ENCODE measurements at regions not wholly inside any gene's neighbourhood (a gene's known extent, or its start where the extent isn't known, plus 50 kb on each side); places are given as distances from the start of the nearest gene placed in this dataset.

DNA sequence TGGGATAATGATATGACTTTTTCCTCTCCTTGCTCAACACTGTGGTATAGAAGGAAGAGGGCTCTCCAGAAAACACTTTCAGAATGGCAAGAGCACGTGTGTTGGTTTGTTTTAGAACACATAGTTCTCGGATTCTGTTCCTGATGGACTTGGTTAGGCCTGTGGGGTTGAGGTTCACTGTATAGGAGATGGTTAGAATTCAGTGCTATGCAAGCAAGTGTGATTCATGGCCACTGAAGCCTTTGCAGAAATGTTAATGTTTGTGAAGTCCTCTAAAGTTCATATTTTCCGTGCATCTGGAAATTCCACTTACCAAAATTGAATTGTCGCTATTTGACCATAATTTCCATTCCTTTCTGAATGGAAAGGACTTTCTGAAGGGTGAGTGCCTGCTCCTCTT lies 233.2 kb upstream of the DDHD1 start:
- no peaks in the 10 kb centered on the region for H3K79me2 ChIP-seq (ENCODE audit: insufficient read depth)
- no peaks in the 10 kb centered on the region for H3K36me3 ChIP-seq (replicated peaks in 1 of 2; ENCODE audit: control insufficient read depth in 1 of 2, insufficient read depth in 2 of 2, low read length in 1 of 2)
- TF ChIP-seq SIN3A (IDR thresholded peaks at IDR 0.05; ENCODE audit: borderline replicate concordance, low read depth, low read length) (no peak), FOXM1 (IDR thresholded peaks at IDR 0.05; ENCODE audit: low read depth) (no peak), JUND (IDR thresholded peaks at IDR 0.05) (no peak), SMC3 (IDR thresholded peaks at IDR 0.05; ENCODE audit: low read depth, low read length) (no peak), RCOR1 (IDR thresholded peaks at IDR 0.05; ENCODE audit: low read length) (no peak), RXRA (IDR thresholded peaks at IDR 0.05; ENCODE audit: borderline replicate concordance, low read depth) (no peak), FOXJ3 (CRISPR knock-in tag; IDR thresholded peaks at IDR 0.05) (no peak), POLR2AphosphoS5 (IDR thresholded peaks at IDR 0.05; ENCODE audit: low read depth, low read length) (no peak), NFIC (IDR thresholded peaks at IDR 0.05; ENCODE audit: borderline replicate concordance) (no peak), GATA2 (CRISPR knock-in tag; IDR thresholded peaks at IDR 0.05) (no peak), TCF12 (IDR thresholded peaks at IDR 0.05) (no peak), NRF1 (IDR thresholded peaks at IDR 0.05; ENCODE audit: low read depth, low read length) (no peak), CHD2 (IDR thresholded peaks at IDR 0.05; ENCODE audit: low read length, partially characterized antibody) (no peak), EZH2phosphoT487 (IDR thresholded peaks at IDR 0.05; ENCODE audit: borderline replicate concordance, low read depth) (no peak), PBX3 (IDR thresholded peaks at IDR 0.05) (no peak), MEF2A (IDR thresholded peaks at IDR 0.05; ENCODE audit: borderline replicate concordance, low read depth) (no peak)
- TF ChIP-seq, protein P1, sequence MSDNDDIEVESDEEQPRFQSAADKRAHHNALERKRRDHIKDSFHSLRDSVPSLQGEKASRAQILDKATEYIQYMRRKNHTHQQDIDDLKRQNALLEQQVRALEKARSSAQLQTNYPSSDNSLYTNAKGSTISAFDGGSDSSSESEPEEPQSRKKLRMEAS (IDR thresholded peaks at IDR 0.05; ENCODE audit: low read depth), result no peak
- DNase-seq, result no peak
- 48% methylated on average over 4 of the region's 4 CpGs for WGBS (ENCODE audit: low lambda C conversion rate)
- H2AFZ ChIP-seq (ENCODE audit: low read depth), result no peak overlapping the region
- no peak overlapping the region for H3K27ac ChIP-seq (ENCODE audit: low read depth in 2 of 2, low read length in 1 of 2)
- peaks cover 4% of the 10 kb centered on the region for H3F3A ChIP-seq (replicated peaks; ENCODE audit: insufficient read depth)
- H3K9me3 ChIP-seq, result no peaks in the 10 kb centered on the region
- H3K4me3 ChIP-seq (ENCODE audit: low read depth in 2 of 2, low read length in 1 of 2), result no peak overlapping the region
- no peaks in the 10 kb centered on the region for H3K4me1 ChIP-seq (ENCODE audit: control insufficient read depth in 1 of 2, insufficient read depth in 2 of 2, low read depth in 1 of 2, low read length in 1 of 2)
- H3K9me2 ChIP-seq, result no peaks in the 10 kb centered on the region
- H4K20me1 ChIP-seq (ENCODE audit: insufficient read depth), result no peaks in the 10 kb centered on the region
- no peaks in the 10 kb centered on the region for H3K27me3 ChIP-seq (ENCODE audit: insufficient read depth)
- H3K9ac ChIP-seq, result no peak overlapping the region
- ChIA-PET CTCF (no interaction called here), POLR2A (no interaction called here)
- no peak overlapping the region for H3K4me2 ChIP-seq

GRCh38 chr14:53384536-53384935 lies 231.4 kb upstream of the DDHD1 start:
- H3K79me2 ChIP-seq (ENCODE audit: insufficient read depth), result no peaks in the 10 kb centered on the region
- H3K4me1 ChIP-seq (ENCODE audit: control insufficient read depth in 1 of 2, insufficient read depth in 2 of 2, low read depth in 1 of 2, low read length in 1 of 2), result no peaks in the 10 kb centered on the region
- ChIA-PET CTCF (no interaction called here), POLR2A (no interaction called here)
- H3K9ac ChIP-seq, result no peak overlapping the region
- H4K20me1 ChIP-seq (ENCODE audit: insufficient read depth), result no peaks in the 10 kb centered on the region
- H3K4me2 ChIP-seq, result no peak overlapping the region
- H3K27ac ChIP-seq (ENCODE audit: low read depth in 2 of 2, low read length in 1 of 2), result no peak overlapping the region
- H3K9me3 ChIP-seq, result no peaks in the 10 kb centered on the region
- H3K9me2 ChIP-seq, result no peaks in the 10 kb centered on the region
- no peaks in the 10 kb centered on the region for H3K36me3 ChIP-seq (replicated peaks in 1 of 2; ENCODE audit: control insufficient read depth in 1 of 2, insufficient read depth in 2 of 2, low read length in 1 of 2)
- no peak overlapping the region for H3K4me3 ChIP-seq (ENCODE audit: low read depth in 2 of 2, low read length in 1 of 2)
- 82% methylated on average over 5 of the region's 5 CpGs for WGBS (ENCODE audit: low lambda C conversion rate)
- H2AFZ ChIP-seq (ENCODE audit: low read depth), result no peak overlapping the region
- no peak for TF ChIP-seq GABPA (IDR thresholded peaks at IDR 0.05; ENCODE audit: low read depth)
- no peak for TF ChIP-seq NFIC (IDR thresholded peaks at IDR 0.05; ENCODE audit: borderline replicate concordance)
- no peak for TF ChIP-seq TAF1 (IDR thresholded peaks at IDR 0.05; ENCODE audit: borderline replicate concordance, low read depth, low read length)
- TF ChIP-seq IRF3 (IDR thresholded peaks at IDR 0.05; ENCODE audit: low read depth, low read length), result no peak
- no peak for TF ChIP-seq RFX5 (IDR thresholded peaks at IDR 0.05; ENCODE audit: low read length)
- TF ChIP-seq, protein P2, sequence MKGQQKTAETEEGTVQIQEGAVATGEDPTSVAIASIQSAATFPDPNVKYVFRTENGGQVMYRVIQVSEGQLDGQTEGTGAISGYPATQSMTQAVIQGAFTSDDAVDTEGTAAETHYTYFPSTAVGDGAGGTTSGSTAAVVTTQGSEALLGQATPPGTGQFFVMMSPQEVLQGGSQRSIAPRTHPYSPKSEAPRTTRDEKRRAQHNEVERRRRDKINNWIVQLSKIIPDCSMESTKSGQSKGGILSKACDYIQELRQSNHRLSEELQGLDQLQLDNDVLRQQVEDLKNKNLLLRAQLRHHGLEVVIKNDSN (IDR thresholded peaks at IDR 0.05; ENCODE audit: borderline replicate concordance, low read depth), result no peak
- TF ChIP-seq FOXM1 (IDR thresholded peaks at IDR 0.05; ENCODE audit: low read depth), result no peak
- no peak for TF ChIP-seq FOSL2 (IDR thresholded peaks at IDR 0.05; ENCODE audit: borderline replicate concordance, low read depth)
- TF ChIP-seq POLR2AphosphoS5 (IDR thresholded peaks at IDR 0.05; ENCODE audit: low read depth, low read length), result no peak
- no peak for DNase-seq
- no peaks in the 10 kb centered on the region for H3K27me3 ChIP-seq (ENCODE audit: insufficient read depth)
- H3F3A ChIP-seq (replicated peaks; ENCODE audit: insufficient read depth), result no peaks in the 10 kb centered on the region
